Lower leg skin (tissue), 4 donors: ENCODE measurements at regions not wholly inside any gene's neighbourhood (a gene's known extent, or its start where the extent isn't known, plus 50 kb on each side); places are given as distances from the start of the nearest gene placed in this dataset.

Experiments used
- DNase-seq, 2 donors: peaks; one replicate each; pipeline ENCODE4 v3.0.0-alpha.2; 2019; ENCODE audit warnings: low spot score in 2 of 2
- H3K4me3 ChIP-seq: fragments of 200-600 bp; sonication (generic); 2 replicates; pipeline ENCODE4 v1.5.1; 2017; ENCODE audit warnings: mild to moderate bottlenecking, low read depth; ENCODE audit not compliant: poor library complexity, severe bottlenecking
- POLR2A ChIP-seq, 2 donors: fragments of 450-650 bp; IDR thresholded peaks; one replicate each; pipeline ENCODE4 v1.6.1; 2016 to 2017; ENCODE audit warnings: antibody characterized with exemption in 2 of 2, mild to moderate bottlenecking in 1 of 2, moderate library complexity in 1 of 2
- WGBS, 2 donors: methylation state at CpG; one replicate each; pipeline ENCODE4 v1.1.5; 2018; 5-methylcytosine and 5-hydroxymethylcytosine counted together
- intact Hi-C: fragments of 100-400 bp; cut with DNase I; formaldehyde crosslinking; loops from one replicate; pipeline ENCODE4 v1.15.0; 2023; ENCODE audit warnings: low total_unique reads
- TF ChIP-seq, protein P1 (sequence below), 3 donors: fragments of 450-650 bp; IDR thresholded peaks; one replicate each; pipeline ENCODE4 v1.5.1; 2016; ENCODE audit warnings: antibody characterized with exemption in 3 of 3, mild to moderate bottlenecking in 3 of 3, moderate library complexity in 2 of 3

DNA sequence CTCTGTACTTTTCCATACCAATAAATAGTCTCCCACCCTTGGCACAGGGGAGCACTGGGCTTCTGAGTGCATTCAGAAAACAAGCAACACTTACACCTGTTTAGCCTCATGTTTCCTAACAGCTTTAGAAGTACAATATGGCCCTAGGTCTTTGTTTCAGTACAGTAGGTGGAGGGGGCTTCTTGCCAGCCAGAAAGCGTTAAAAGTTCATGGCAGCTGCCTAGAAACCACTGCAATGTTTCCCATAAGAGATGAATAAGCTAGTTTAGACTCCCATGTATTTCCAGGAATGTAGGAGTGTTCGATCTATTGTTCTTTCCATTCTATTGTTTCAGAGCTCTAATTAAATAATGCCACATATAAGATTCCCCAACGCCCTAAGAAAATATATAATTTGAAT lies 444.8 kb downstream of the ARHGEF28 start:
- intact Hi-C loops: no loop called here
- TF ChIP-seq, protein P1, sequence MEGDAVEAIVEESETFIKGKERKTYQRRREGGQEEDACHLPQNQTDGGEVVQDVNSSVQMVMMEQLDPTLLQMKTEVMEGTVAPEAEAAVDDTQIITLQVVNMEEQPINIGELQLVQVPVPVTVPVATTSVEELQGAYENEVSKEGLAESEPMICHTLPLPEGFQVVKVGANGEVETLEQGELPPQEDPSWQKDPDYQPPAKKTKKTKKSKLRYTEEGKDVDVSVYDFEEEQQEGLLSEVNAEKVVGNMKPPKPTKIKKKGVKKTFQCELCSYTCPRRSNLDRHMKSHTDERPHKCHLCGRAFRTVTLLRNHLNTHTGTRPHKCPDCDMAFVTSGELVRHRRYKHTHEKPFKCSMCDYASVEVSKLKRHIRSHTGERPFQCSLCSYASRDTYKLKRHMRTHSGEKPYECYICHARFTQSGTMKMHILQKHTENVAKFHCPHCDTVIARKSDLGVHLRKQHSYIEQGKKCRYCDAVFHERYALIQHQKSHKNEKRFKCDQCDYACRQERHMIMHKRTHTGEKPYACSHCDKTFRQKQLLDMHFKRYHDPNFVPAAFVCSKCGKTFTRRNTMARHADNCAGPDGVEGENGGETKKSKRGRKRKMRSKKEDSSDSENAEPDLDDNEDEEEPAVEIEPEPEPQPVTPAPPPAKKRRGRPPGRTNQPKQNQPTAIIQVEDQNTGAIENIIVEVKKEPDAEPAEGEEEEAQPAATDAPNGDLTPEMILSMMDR (IDR thresholded peaks at IDR 0.05): no peak
- no peak for TF ChIP-seq POLR2A (IDR thresholded peaks at IDR 0.05)
- 79 to 84% methylated on average over 3 of the region's 3 CpGs for WGBS, 2 donors
- H3K4me3 ChIP-seq: no peak overlapping the region
- DNase-seq: no peak

DNA sequence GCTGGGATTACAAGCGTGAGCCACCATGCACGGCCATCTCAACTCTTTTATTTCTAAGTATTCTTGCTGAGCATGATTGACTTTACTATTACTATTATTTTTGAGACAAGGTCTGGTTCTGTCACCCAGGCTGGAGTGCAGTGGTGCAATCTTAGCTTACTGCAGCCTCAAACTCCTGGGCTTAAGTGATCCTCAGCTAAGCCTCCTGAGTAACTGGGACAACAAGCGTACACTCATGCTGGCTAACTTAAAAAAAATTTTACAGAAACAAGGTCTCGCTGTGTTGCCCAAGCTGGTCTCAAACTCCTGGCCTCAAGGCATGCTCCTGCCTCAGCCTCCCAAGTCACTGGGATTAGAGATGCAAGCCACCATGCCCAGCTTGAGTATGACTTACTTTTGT lies 443.7 kb downstream of the ARHGEF28 start:
- intact Hi-C loops: no loop called here
- TF ChIP-seq, protein P1 (IDR thresholded peaks at IDR 0.05): no peak
- TF ChIP-seq POLR2A (IDR thresholded peaks at IDR 0.05): no peak
- H3K4me3 ChIP-seq: no peak overlapping the region
- WGBS, 2 donors: 72 to 85% methylated on average over 4 of the region's 4 CpGs
- no peak for DNase-seq

DNA sequence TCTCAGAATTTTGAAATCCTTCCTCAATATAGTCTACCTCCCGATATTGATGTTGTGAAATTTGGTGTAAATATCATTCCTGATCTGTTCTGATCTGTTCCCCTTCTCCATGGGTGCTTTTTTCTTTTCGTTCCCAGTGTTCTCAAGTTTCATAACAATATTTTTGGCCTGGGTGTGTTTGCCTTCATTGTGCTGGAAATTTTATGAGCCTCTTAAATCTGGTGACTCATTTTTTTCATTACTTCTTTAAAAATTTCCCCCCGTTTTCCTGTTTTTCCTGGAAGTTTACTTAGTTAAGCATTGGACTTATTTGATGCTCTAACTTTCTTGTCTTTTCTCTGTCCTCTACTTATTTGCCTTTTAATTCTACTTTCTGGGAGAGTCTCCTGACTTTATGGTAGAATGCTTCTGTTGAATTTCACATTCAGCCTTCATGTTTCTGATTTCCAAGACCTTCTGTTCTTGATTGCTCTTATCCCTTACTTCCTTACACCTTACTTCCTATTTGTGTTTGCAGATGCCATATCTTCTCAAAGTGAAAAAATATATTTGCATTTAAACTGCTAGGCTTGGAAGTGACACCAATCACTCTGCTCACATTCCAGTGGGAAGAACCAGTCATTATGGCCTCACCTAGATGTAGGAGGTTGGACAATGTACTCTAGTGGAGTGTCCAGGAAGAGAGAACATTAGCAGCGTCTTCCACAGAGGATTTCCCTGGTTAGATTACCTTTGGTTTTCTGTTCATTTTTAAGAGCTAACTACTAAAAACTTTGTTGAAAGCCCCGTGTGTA lies 441.9 kb downstream of the ARHGEF28 start:
- WGBS, 2 donors: 56% methylated on average over 5 of the region's 5 CpGs
- intact Hi-C loops: no loop called here
- TF ChIP-seq POLR2A (IDR thresholded peaks at IDR 0.05): no peak
- TF ChIP-seq, protein P1 (IDR thresholded peaks at IDR 0.05): no peak
- DNase-seq: no peak
- no peak overlapping the region for H3K4me3 ChIP-seq

DNA sequence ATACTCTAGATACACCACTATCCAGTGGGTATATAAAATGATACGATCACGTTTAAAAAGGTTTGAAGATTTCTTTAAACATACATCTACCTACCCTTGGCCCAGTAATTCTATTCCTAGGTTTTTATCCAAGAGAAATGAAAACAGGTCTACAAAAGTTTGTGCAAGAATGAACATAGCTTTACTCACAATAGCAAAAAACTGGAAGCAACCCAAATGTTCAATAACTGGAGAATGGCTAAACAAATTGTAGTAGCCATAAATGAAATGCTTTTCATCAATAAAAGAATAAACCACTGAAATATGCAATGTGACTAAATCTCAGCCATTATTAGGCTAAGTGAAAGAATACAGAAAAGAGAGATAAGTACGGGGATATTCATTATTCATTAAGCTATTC lies 438.9 kb downstream of the ARHGEF28 start:
- TF ChIP-seq POLR2A (IDR thresholded peaks at IDR 0.05): no peak
- TF ChIP-seq, protein P1 (IDR thresholded peaks at IDR 0.05): no peak
- DNase-seq: no peak
- 89 to 91% methylated on average over 3 of the region's 3 CpGs for WGBS, 2 donors
- intact Hi-C loops: no loop called here
- no peak overlapping the region for H3K4me3 ChIP-seq

DNA sequence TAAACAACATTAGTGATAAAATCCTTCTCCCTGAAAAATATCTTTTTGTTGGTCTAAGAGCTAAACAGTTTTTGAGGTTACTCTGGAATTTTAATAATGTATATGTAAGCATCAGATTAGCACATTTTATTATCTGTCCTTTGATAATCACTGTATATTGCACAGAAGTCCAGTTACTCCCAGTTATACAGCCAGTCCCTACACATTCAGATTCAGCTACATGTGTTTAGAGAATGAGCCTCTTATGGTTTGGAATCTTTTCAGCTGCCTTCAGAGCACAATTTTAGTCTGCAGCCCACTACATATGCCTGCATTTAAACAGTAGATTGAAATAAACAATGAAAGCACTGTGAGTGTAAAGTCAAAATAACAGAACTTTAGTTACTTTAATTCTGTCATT lies 438.2 kb downstream of the ARHGEF28 start:
- intact Hi-C loops: no loop called here
- no peak overlapping the region for H3K4me3 ChIP-seq
- TF ChIP-seq, protein P1 (IDR thresholded peaks at IDR 0.05): no peak
- TF ChIP-seq POLR2A (IDR thresholded peaks at IDR 0.05): no peak
- no peak for DNase-seq

DNA sequence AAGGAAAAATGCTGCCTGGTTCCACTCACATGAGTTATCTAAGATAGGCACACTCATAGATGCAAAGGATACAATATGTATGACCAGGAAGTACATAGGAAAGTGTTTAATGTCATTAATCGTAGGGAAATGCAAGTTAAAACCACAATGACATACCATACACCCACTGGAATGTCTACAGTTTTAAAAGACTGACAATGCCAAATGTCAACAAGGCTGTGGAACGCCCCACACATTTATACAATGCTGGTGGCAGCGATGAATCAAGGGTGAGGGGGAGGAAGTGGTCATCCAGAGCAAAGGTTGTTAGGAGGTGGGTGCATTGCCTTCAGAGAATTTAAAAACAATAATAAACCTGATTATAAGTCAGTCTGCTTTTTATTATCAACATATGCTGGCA lies 437.8 kb downstream of the ARHGEF28 start:
- TF ChIP-seq, protein P1 (IDR thresholded peaks at IDR 0.05): no peak
- no peak for TF ChIP-seq POLR2A (IDR thresholded peaks at IDR 0.05)
- WGBS, 2 donors: 58 to 65% methylated on average over 3 of the region's 3 CpGs
- DNase-seq: no peak
- no peak overlapping the region for H3K4me3 ChIP-seq
- intact Hi-C loops: no loop called here
